Stimulated activated CD4-positive, alpha-beta T cell treated with anti-CD3 and anti-CD28 coated beads, TNF-alpha, amount 100 ng/mL, for 1 hour (primary cell): ENCODE measurements at regions not wholly inside any gene's neighbourhood (a gene's known extent, or its start where the extent isn't known, plus 50 kb on each side); places are given as distances from the start of the nearest gene placed in this dataset.
A peak's percentile ranks its signal among the peaks of the same experiment; 100 is the strongest.

Source experiments
- DNase-seq, 3 donors: peaks; one replicate each; pipeline ENCODE4 v3.0.0-alpha.2; 2020; ENCODE audit warnings: low read depth in 3 of 3, low spot score in 1 of 3

- no peak for DNase-seq
These were observed 306.7 kb downstream of the PIK3C3 start for GRCh38 chr18:42261731-42262130.

DNA sequence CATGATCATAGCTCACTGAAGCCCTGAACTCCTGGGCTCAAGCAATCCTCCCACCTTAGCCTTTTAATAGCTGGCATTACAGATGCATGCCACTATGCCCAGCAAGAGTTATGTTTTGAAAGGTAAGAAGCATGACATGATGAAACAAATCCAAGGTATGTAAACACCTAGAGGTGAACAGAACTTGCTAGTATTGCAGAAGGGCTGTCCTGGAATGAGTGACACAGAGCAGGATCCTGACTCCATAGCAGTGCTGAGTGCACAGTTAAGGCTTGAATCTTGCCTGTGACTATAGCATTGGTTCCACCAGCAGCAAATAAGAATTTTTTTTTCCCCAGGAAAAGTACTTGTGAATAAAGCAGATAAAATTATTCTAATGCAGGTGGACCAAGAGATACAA, 309.5 kb downstream of the PIK3C3 start:
- DNase-seq = no peak

GRCh38 chr18:42268186-42268725, 313.2 kb downstream of the PIK3C3 start:
- no peak for DNase-seq

- DNase-seq = no peak
These were observed 313.8 kb downstream of the PIK3C3 start for GRCh38 chr18:42268798-42269197.

DNA sequence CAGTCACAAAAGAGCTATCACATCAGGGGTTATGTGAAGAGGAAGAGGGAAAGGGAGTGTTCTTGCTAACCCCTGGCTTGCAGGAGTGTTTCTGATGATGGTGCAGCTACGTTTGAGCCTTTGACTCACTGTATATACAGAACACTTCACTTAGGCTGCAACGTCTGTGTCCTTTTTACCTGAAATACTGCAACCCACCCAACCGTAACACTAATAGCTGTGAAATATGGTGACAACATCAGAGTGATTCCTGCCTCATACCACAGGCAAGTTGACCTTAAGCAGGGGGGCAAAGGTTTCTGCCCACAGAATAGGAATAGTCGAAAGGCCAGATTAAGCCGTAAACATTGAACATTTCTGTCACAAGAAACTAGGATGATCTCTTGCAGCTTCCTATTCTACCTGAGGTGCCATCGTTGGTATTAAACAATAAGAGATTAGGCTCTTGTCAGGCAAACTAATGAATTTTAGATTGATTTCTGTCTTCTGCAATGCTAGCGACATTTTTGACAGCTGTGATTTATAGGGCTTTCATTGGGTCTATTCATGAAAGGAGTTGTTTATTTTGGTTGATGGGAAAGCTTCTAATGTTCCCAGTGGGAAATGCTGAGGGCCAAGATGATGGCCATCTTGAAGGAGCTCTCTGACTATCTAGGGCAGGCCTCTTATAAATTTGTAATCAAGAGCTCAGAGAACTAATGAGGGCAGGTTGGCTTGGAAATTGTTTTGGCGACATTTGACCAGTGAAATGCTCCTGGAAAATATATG, 316.8 kb downstream of the PIK3C3 start:
- DNase-seq = no peak

GRCh38 chr18:42274488-42275137, 319.6 kb downstream of the PIK3C3 start:
- no peak for DNase-seq

DNA sequence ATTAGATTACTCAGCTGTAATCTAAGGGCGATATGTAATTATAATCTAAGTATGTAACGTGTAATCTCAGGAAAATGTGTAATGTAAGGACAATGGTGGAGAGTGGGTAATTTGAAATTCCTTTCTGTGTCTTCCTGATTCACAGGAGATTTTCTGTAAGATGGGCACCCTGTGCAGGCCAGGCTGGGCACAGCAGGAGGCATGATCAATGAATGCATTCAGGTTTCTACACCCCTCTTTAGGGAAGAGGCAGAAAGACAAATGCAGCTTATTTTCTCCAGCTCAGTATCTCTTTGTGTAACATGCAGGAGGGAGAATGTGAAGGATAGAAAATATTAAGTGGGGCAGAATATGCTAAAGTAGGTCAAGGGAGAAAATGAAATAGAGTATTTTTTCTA, 320.1 kb downstream of the PIK3C3 start:
- no peak for DNase-seq

DNA sequence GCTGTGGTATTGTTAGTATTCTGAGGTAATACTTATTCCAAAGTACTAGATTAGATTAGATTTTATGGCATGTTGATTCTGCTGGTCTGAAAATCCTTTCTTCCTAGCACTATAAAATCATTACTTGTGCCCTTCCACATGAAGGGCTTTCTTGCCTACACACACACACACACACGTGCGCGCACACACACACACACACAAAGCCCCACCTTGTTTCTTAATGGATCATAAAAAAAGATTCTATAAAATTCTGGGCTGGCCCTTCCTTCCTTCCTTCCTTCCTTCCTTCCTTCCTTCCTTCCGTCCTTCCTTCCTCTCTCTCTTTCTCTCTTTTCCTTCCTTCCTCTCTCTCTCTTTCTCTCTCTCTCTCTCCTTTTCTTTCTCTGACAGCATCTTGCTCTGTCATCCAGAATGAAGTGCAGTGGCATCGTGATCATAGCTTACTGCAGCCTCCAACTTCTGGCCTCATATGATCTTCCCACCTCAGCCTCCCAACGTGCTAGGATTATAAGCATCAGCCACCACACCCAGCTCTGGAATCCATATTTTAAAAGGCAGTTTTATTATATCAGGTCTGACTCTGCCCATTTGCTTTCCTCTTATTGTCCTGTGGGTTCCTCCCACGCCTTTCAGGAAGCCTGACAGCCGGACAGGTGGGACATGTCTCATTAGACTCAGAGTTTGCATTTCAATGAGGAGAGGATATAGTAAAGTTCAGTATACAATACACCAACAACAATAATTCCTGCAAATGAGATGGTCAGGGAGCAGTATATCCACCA, 321.1 kb downstream of the PIK3C3 start:
- DNase-seq = no peak

- DNase-seq = no peak
These were observed 326.1 kb downstream of the PIK3C3 start for GRCh38 chr18:42281124-42281523.

- no peak for DNase-seq
These were observed 326.8 kb downstream of the PIK3C3 start for GRCh38 chr18:42281851-42282250.

DNA sequence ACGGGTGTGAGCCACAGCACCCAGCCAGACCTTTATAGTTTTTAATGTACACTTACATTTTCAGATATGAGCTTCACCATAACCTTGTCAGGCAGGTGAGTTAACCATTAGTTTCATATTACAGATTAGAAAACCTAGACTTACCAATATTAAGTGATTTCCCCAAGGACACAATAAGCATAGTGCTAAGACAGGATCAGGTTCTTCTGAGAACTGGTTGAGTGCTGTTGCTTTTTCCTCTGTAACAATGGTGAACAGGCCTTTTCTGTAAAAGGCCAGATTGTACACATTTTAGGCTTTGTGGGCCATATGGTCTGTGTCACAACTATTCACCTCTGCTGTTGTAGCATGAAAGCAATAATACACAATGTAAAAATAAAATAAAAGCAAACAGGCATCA, 332.0 kb downstream of the PIK3C3 start:
- DNase-seq = no peak

GRCh38 chr18:42288129-42288528, 333.1 kb downstream of the PIK3C3 start:
- DNase-seq = no peak

- DNase-seq = no peak
These were observed 334.5 kb downstream of the PIK3C3 start for GRCh38 chr18:42289526-42289925.

- DNase-seq = no peak
These were observed 335.6 kb downstream of the PIK3C3 start for GRCh38 chr18:42290318-42291307.

- no peak for DNase-seq
These were observed 337.6 kb downstream of the PIK3C3 start for GRCh38 chr18:42292654-42293053.

- DNase-seq = no peak
These were observed 341.2 kb downstream of the PIK3C3 start for GRCh38 chr18:42296192-42296591.

DNA sequence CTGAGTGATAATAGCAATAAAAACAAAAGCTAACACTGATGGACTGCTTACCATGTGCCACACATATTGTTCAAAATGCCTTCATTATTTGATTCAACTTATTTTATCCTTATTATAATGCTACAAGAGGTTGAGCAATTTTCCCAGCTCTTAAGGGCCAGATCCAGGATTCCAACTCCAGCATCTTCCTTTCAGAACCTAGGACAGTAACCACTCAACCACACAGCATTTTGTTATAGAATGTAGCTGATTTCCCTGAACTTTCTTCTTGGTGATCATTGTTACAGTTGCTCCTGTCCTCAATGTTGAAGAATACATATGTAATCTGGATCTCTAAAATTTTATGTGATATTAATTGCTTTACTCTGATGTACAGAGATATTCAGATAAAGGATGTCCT, 341.7 kb downstream of the PIK3C3 start:
- no peak for DNase-seq

DNA sequence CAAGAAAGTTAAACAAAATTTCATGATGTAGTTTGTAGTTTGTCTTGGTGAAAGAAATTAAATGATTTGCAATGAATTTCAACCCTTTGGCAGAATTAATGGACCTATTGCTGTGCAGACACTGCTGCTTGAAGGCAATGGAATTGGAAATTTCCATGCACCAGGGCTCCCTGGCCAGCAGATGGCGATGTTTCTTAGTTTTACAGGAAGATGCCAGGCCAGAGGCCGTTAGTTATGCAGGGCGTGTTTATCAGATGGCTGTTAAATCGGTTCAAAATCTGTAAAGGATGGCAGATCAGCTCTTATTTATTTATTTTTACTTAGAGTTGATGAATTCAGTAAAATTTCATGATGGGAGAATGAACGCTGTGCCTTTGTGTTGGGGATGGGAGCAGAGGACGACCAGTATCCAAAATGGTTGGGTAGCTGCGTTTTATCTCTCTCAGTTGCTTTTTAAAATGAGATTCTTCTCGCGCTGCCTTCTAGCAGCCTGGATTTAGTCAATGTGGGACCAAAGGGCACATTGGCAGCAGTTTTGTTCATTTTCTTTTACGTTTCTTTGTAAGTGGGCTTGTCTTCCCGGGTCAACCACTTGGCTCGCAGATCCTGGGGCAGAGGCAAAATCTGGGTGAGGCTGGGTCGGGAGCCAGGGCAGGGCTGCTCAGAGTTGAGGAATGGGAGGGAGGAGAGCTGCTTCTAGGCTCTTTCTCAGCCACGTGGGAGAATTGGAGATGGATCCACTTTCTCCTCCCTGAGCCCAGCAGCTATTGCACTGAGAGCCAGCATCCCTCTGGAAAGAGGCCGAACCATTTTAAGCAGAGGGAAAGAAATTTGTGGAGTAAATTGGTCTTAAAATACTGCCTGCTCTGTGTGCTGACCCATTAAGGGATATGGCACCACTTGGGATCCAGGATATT, 344.0 kb downstream of the PIK3C3 start:
- peak in 1 of 3 donors; percentile 21 for DNase-seq

- no peak for DNase-seq
These were observed 351.0 kb downstream of the PIK3C3 start for GRCh38 chr18:42305869-42306593.
